SW 1271 (cell line): ENCODE measurements at regions not wholly inside any gene's neighbourhood (a gene's known extent, or its start where the extent isn't known, plus 50 kb on each side); places are given as distances from the start of the nearest gene placed in this dataset.
"Not testable (repeated sequence)": the region's sequence is repeated elsewhere in the genome, so short reads cannot be mapped to it uniquely, and the experiment has no call there.

Experiments used
- DNase-seq, 2 experiments: peaks; one replicate each; lab custom pipeline; 2025; lab: John Stamatoyannopoulos, UW

GRCh38 chr6:141969768-141970415, 162.8 kb upstream of the GJE1 start:
- not testable (repeated sequence) for DNase-seq

GRCh38 chr6:141969201-141969600, 163.5 kb upstream of the GJE1 start:
- no peak for DNase-seq

DNA sequence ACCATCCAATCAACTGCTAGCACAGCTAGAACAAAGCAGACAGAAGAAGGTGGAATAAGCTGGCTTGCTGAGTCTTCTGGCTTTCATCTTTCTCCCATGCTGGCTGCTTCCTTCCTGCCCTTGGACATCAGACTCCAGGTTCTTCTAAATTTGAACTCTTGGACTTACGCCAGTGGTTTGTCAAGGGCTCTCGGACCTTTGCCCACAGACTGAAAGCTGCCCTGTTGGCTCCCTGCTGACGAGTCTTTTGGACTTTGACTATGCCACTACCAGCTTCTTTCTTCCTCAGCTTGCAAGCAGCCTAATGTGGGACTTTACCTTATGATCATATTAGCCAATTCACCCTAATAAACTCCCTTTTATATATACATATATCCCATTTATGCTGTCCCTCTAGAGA, 164.1 kb upstream of the GJE1 start:
- DNase-seq, result no peak

DNA sequence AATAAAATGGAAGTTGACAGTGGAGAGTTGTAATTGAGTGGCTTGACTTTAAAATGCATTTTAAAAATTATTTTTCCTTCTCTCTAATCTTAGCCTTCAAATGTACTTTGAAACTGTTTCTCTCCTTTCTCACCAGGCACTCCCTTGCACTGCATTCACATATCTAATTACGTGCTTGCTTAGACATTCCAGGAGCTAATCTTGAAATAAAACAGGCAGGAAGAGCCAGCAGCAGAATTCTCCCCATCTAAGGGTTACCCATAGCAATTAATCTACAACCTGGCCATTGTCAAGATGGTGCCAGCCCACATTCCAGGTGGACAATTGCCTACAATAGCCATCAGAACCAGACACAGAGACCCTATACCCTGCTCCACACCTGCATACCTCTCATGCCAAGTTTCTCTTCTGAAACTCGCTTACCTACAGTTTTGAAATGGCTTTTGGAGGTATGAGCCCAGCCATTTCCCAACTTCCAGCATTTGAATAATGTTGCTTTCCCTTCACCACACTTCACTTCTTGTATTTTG, 167.6 kb upstream of the GJE1 start:
- no peak for DNase-seq

DNA sequence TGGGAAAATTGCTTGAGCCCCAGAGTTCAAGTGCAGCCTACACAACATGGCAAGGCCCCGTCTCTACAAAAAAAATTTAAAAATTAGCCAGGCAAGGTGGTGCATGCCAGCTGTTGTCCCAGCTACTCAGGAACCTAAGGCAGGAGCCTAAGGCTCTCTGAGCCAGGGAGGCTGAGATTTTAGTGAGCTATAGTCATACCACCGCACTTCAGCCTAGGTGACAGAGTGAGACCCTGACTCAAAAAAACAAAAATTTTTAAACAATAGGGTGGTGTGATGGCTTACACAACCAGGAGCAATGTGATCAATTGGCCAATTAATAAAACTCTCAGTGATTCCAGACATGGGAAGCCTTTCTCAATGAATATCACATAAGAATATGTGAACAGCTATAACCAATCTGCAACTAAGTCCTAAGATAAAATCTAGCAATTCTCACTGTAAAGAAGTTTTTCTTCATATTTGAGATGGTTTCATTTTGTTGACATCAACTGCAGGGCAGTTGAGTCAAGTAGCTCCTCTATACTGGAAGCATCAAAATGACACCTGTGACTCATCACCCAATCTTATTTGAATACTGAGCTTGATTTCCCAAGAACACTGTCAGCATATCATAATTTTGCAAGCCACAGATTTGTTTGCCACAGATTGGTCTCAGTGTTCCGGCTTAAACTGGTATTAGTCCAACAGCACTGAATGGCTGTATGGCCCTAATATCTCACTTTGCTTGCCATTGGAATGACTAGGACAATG, 169.0 kb upstream of the GJE1 start:
- DNase-seq, result no peak

GRCh38 chr6:141957271-141957670, 175.5 kb upstream of the GJE1 start:
- DNase-seq, result no peak

DNA sequence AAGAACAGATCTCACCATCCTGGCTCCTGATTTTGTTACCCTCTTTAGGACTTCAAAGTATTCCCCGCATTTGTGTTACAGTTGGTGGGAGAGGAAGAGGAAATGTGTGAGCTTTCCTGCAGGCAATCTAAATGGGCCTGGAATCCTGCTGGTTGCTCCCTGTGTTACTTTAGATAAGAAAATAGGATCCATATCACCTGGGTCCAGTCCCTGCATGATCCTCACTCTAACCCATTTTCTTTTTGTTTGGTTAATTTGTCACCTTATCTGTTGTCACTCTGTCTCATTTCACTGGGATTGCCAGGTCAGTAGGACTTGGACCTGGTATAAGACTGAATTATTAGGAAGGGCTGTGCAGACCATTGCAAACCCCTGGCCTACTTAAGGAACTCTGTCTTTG, 175.9 kb upstream of the GJE1 start:
- no peak for DNase-seq

GRCh38 chr6:141956046-141956761, 176.5 kb upstream of the GJE1 start:
- no peak for DNase-seq

DNA sequence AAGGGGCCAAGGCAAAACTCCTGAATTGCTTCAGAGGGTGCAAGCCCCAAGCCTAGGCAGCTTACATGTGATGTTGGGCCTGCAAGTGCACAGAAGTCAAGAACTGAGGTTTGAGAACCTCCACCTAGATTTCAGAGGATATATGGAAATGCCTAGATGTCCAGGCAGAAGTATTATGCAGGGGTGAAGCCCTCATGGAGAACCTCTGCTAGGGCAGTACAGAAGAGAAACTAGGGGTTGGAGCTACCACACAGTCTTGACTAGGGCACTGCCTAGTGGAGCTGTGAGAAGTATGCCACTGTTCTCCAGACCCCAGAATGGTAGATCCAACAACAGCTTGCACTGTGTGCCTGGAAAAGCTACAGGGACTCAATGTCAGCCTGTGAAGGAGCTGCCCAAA, 179.7 kb upstream of the GJE1 start:
- no peak for DNase-seq

- DNase-seq, result no peak
Measured at GRCh38 chr6:141946502-141946901, 186.2 kb upstream of the GJE1 start.

- no peak for DNase-seq
Measured at GRCh38 chr6:141938664-141939063, 194.1 kb upstream of the GJE1 start.

DNA sequence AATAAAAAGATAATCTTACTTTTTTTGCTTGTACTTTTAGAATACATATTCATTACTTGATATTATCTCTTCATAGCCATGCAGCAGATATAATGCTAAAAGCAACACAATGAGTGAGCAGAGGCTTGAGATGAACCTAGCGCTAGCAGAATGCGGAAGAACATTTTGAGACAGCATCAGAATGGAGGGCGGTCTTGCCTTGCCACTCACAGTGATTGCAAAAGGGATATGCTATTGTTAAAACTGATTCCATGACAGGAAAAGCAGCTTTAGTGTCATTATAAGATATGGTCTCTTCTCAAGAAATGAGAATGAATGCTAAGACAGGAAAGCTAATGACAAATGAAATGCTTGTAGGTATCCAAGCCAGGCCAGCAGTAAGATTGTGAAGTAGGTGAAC, 200.0 kb upstream of the GJE1 start:
- no peak for DNase-seq

GRCh38 chr6:141926200-141926900, 206.4 kb upstream of the GJE1 start:
- DNase-seq, result not testable (repeated sequence)

GRCh38 chr6:141925001-141925400, 207.7 kb upstream of the GJE1 start:
- DNase-seq, result no peak

GRCh38 chr6:141922898-141923297, 209.8 kb upstream of the GJE1 start:
- no peak for DNase-seq

DNA sequence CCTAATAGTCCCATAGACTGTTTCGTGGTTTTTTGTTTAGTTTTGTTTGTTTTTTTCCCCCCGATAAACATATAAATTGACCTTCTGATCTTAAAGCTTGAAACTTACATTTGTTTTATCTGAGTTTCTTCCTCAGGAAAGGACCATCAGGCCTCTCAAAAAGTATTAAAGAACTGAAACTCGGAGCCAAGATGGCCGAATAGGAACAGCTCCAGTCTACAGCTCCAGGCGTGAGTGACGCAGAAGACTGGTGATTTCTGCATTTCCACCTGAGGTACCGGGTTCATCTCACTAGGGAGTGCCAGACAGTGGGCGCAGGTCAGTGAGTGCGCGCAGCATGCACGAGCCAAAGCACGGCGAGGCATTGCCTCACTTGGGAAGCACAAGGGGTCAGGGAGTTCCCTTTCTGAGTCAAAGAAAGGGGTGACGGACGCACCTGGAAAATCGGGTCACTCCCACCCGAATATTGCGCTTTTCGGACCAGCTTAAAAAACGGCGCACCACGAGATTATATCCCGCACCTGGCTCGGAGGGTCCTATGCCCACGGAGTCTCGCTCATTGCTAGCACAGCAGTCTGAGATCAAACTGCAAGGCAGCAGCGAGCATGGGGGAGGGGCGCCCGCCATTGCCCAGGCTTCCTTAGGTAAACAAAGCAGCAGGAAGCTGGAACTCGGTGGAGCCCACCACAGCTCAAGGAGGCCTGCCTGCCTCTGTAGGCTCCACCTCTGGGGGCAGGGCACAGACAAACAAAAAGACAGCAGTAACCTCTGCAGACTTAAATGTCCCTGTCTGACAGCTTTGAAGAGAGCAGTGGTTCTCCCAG, 215.8 kb upstream of the GJE1 start:
- DNase-seq, result not testable (repeated sequence)

DNA sequence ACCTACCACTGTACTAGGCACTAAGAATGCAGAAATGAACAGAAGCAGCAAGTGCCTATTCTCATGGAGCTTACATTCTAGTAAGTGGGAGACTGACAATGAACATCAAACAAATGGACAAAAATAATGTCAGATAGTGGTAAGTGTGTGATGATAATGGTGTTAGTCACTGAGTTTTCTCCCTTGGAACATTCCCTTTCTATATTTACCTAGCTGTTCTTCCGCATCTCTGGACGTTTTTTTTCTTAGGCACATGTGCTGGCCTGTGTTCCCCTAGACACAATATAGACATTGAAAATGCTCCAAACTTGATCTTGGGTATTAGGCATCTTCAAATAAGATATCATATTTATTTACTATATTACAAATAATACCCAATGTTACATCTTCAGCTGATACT, 218.1 kb upstream of the GJE1 start:
- no peak for DNase-seq

DNA sequence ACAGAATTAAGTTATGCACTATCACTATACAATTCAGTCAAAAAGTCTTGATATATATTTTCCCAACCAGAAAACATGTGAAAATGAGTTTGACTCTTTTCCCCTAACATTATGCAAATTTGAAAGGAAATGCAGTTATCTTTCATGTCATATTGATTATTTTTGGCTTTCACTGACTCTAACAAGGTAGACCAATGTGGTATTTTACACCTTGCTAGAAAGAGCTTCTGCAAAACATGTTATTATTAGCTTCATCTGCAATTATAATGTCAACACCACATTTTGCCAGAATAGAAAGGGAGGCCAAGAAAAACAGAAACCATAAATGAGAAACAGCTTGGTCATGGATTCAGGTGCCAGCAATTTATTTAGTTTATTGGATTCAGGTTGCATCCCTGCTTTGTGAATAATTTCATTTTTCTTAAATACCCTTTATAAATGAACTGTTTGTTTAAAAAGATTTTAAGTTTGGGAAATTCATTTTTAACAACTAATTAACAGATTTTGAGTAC, 226.1 kb upstream of the GJE1 start:
- no peak for DNase-seq

DNA sequence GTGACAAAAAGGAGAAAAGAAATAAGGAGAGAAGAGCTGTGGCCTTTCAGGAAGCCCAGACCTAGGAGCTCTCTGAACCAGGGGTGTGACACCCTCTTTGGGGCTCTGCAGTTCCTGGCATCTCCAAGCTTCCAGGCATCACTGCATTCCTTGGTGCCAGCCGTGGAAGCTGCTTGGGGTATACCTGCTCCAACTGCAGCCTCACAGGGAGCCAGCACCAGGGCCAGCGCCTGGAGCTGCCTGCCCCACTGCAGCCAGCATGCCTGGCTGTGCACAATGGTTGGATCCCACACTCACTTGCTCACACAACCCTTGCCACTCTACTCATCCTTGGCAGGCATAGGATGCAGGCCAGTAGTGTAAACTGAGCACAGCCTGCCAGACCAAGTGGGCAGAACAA, 242.1 kb upstream of the GJE1 start:
- no peak for DNase-seq

- DNase-seq, result no peak
Measured at GRCh38 chr6:141884850-141885249, 247.9 kb upstream of the GJE1 start.

DNA sequence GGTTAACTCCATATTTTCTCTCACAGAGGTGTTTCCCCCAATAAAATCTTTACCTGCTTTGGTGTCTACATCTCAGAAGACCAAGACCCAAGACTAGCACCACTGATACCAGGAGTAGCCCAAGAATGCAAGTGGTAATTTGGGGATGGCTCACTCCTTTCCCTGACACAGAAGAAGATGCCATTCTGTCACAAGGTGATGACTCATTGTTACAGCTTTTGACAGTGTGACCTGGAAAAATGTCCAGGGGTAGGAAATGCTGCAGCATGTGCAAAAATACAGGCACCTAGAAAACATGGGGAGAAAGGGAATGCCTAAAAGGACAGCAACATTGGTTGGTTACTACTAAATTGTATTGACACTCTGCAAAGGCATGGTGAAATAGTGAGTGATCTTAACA, 254.0 kb upstream of the GJE1 start:
- DNase-seq, result no peak
